Breast epithelium (tissue), 3 donors: ENCODE measurements at regions not wholly inside any gene's neighbourhood (a gene's known extent, or its start where the extent isn't known, plus 50 kb on each side); places are given as distances from the start of the nearest gene placed in this dataset.

Experiments
- POLR2A ChIP-seq: fragments of 450-650 bp; IDR thresholded peaks from one replicate; pipeline ENCODE4 v1.6.1; 2016; ENCODE audit warnings: antibody characterized with exemption, mild to moderate bottlenecking, moderate library complexity
- TF ChIP-seq, protein P1 (sequence below), 3 donors: fragments of 450-650 bp; IDR thresholded peaks; one replicate each; pipeline ENCODE4 v1.5.1; 2016 to 2017; ENCODE audit warnings: antibody characterized with exemption in 3 of 3, mild to moderate bottlenecking in 3 of 3, moderate library complexity in 3 of 3

DNA sequence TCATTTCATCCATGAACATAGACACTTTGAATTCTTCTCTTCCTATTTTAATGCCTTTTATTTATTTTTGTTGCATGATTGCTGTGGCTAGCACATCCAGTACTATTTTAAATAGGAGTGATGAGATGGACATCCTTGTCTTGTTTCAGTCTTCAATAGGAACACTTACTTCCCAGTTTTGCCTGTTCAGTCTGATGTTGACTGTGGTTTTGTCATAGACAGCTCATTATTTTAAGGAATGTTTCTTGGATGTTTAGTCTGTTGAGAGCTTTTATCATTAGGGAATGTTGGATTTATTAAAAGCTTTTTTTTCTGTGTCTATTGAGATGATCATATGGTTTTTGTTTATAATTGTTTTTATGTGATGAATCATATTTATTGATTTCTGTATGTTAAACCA is 586.6 kb downstream of the SLITRK1 start:
- TF ChIP-seq, protein P1, sequence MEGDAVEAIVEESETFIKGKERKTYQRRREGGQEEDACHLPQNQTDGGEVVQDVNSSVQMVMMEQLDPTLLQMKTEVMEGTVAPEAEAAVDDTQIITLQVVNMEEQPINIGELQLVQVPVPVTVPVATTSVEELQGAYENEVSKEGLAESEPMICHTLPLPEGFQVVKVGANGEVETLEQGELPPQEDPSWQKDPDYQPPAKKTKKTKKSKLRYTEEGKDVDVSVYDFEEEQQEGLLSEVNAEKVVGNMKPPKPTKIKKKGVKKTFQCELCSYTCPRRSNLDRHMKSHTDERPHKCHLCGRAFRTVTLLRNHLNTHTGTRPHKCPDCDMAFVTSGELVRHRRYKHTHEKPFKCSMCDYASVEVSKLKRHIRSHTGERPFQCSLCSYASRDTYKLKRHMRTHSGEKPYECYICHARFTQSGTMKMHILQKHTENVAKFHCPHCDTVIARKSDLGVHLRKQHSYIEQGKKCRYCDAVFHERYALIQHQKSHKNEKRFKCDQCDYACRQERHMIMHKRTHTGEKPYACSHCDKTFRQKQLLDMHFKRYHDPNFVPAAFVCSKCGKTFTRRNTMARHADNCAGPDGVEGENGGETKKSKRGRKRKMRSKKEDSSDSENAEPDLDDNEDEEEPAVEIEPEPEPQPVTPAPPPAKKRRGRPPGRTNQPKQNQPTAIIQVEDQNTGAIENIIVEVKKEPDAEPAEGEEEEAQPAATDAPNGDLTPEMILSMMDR (IDR thresholded peaks at IDR 0.05) = no peak
- no peak for TF ChIP-seq POLR2A
